Lower leg skin (tissue), 3 donors: ENCODE measurements at regions not wholly inside any gene's neighbourhood (a gene's known extent, or its start where the extent isn't known, plus 50 kb on each side); places are given as distances from the start of the nearest gene placed in this dataset.

Source experiments
- POLR2A ChIP-seq, 2 donors: fragments of 450-650 bp; IDR thresholded peaks; one replicate each; pipeline ENCODE4 v1.6.1; 2016 to 2017; ENCODE audit warnings: antibody characterized with exemption in 2 of 2, mild to moderate bottlenecking in 1 of 2, moderate library complexity in 1 of 2
- TF ChIP-seq, protein P1 (sequence below), 3 donors: fragments of 450-650 bp; IDR thresholded peaks; one replicate each; pipeline ENCODE4 v1.5.1; 2016; ENCODE audit warnings: antibody characterized with exemption in 3 of 3, mild to moderate bottlenecking in 3 of 3, moderate library complexity in 2 of 3

DNA sequence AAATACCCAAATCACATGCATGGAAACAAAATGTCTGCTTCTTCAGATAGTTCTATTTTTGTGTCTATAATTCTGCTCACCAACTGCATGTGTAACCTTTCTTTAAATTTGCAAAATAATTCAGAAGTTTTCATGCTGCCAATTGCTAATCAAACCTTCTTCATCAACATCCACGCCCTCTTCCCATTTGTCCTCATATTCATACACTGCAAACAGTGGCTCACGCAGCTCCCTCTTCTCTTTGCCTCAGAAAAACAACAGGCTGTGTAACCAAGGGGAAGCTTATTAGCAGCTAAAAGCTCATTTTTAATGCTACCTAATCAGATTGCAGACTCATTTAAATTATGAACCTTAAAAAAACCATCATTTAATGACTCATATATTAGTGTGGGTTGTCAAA lies 555.0 kb upstream of the EPHA7 start:
- TF ChIP-seq, protein P1, sequence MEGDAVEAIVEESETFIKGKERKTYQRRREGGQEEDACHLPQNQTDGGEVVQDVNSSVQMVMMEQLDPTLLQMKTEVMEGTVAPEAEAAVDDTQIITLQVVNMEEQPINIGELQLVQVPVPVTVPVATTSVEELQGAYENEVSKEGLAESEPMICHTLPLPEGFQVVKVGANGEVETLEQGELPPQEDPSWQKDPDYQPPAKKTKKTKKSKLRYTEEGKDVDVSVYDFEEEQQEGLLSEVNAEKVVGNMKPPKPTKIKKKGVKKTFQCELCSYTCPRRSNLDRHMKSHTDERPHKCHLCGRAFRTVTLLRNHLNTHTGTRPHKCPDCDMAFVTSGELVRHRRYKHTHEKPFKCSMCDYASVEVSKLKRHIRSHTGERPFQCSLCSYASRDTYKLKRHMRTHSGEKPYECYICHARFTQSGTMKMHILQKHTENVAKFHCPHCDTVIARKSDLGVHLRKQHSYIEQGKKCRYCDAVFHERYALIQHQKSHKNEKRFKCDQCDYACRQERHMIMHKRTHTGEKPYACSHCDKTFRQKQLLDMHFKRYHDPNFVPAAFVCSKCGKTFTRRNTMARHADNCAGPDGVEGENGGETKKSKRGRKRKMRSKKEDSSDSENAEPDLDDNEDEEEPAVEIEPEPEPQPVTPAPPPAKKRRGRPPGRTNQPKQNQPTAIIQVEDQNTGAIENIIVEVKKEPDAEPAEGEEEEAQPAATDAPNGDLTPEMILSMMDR (IDR thresholded peaks at IDR 0.05), result no peak
- TF ChIP-seq POLR2A (IDR thresholded peaks at IDR 0.05), result no peak
